ENCODE measurements at regions not wholly inside any gene's neighbourhood (a gene's known extent, or its start where the extent isn't known, plus 50 kb on each side); places are given as distances from the start of the nearest gene placed in this dataset.

DNA sequence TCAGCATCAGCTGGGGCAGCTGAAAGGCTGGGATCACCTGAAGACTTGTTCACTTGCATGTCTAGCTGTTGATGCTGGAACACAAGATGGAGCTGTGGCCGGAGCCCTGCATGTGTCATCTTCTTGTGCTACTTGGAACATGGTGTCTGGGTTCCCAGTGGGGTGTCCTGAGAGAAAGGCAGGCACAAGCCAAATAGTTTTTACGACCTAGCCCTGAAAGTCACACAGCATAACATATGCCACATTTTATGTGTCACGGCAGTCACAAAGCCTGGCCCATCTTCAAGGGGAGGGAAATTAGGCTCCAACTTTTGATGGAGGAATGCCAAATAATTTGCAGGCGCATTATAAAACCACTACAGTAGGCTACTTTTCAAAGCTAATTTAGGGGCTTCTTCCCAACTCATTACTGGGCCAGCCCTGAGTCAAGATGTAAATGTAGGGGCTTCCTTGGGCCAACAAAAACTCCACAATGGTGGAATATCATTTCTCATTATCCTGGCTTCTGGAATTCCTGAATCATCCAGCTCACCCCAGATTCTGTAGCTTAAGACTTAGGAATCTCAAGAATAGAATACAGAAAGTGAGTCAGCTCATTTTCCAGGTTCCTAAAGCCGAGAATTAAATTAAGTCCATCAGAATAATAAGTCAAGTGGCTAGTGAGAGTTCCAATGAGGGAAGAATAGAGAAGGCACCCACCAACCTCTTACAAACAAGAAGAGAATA is 543.0 kb downstream of the TNS1 start:
- no peaks in the 10 kb centered on the region for H3K4me1 ChIP-seq (ENCODE audit: control insufficient read depth in 2 of 2, insufficient read depth in 2 of 2, low read length in 2 of 2)
- peaks cover 0 to 7% (median 0%) of the 10 kb centered on the region in 4 experiments for H3K27me3 ChIP-seq (replicated peaks in 1 of 4; ENCODE audit: control extremely low read depth in 1 of 4, control insufficient read depth in 3 of 4, insufficient read depth in 4 of 4, low read length in 3 of 4)
- no peak overlapping the region for H3K9ac ChIP-seq (ENCODE audit: low read length)
- POLR2A ChIA-PET = no interaction called here
- no peaks in the 10 kb centered on the region for H3K79me2 ChIP-seq (ENCODE audit: control insufficient read depth, insufficient read depth, low read length)
- ATAC-seq (ENCODE audit: low read depth) (no peak), DNase-seq (no peak)
- H3K36me3 ChIP-seq (replicated peaks in 1 of 2; ENCODE audit: control extremely low read depth in 1 of 2, control insufficient read depth in 1 of 2, extremely low read depth in 1 of 2, insufficient read depth in 2 of 2, low read length in 1 of 2) = no peaks in the 10 kb centered on the region
- intact Hi-C loops (cut with micrococcal nuclease) = no loop called here
- Mint-ChIP-seq H3K4me3 (no peak overlapping the region), H3K9me3 (ENCODE audit: insufficient read depth) (peaks cover 2% of the 10 kb centered on the region), H3K4me1 (peaks cover 9% of the 10 kb centered on the region), H3K27me3 (no peaks in the 10 kb centered on the region), H3K27ac (no peak overlapping the region)
- H3K9me3 ChIP-seq (ENCODE audit: control extremely low read depth in 1 of 3, control insufficient read depth in 2 of 3, insufficient read depth in 1 of 3, low read length in 2 of 3) = no peaks in the 10 kb centered on the region
- TF ChIP-seq, protein P1, sequence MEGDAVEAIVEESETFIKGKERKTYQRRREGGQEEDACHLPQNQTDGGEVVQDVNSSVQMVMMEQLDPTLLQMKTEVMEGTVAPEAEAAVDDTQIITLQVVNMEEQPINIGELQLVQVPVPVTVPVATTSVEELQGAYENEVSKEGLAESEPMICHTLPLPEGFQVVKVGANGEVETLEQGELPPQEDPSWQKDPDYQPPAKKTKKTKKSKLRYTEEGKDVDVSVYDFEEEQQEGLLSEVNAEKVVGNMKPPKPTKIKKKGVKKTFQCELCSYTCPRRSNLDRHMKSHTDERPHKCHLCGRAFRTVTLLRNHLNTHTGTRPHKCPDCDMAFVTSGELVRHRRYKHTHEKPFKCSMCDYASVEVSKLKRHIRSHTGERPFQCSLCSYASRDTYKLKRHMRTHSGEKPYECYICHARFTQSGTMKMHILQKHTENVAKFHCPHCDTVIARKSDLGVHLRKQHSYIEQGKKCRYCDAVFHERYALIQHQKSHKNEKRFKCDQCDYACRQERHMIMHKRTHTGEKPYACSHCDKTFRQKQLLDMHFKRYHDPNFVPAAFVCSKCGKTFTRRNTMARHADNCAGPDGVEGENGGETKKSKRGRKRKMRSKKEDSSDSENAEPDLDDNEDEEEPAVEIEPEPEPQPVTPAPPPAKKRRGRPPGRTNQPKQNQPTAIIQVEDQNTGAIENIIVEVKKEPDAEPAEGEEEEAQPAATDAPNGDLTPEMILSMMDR (IDR thresholded peaks at IDR 0.05) = no peak
- no peak for TF ChIP-seq EZH2 (IDR thresholded peaks at IDR 0.05; ENCODE audit: borderline replicate concordance, insufficient read depth, low read depth, low read length, poor library complexity, severe bottlenecking)
- 93% methylated on average over 3 of the region's 5 CpGs for WGBS (ENCODE audit: insufficient coverage)
- H3K4me3 ChIP-seq (ENCODE audit: control extremely low read depth in 1 of 5, extremely low read depth in 1 of 5, insufficient read depth in 1 of 5, low read depth in 2 of 5, low read length in 4 of 5) = no peak overlapping the region
- H3K4me2 ChIP-seq (replicated peaks; ENCODE audit: low read depth, low read length, poor library complexity, severe bottlenecking) = no peak overlapping the region
- no peak overlapping the region for H2AFZ ChIP-seq (ENCODE audit: insufficient read depth, low read depth, low read length, poor library complexity, severe bottlenecking)
- H3K27ac ChIP-seq (ENCODE audit: low read length in 2 of 2) = no peak overlapping the region
- no peaks in the 10 kb centered on the region for H4K20me1 ChIP-seq (ENCODE audit: control insufficient read depth, insufficient read depth, low read length, poor library complexity, severe bottlenecking)
- CTCF ChIA-PET = no interaction called here

DNA sequence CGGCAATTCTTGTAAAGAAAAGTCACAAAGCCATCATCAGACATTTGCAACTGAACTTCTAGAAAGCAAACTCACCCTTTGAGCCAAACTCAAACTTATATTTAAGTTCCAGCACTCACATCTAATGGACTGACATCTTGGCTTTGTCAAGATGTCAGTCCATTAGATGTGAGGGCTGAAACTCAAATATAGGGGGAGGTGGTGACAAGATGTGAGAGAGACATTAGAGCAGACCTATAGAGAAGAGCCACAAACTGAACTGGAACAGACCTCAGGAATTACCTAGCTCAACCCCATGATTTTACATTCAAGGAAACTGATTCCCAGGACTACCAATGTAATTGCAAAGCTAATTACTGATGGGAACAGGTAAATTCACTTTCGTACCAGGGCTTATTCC is 543.8 kb downstream of the TNS1 start:
- H3K4me1 Mint-ChIP-seq = peaks cover 4% of the 10 kb centered on the region
- H4K20me1 ChIP-seq (ENCODE audit: control insufficient read depth, insufficient read depth, low read length, poor library complexity, severe bottlenecking) = no peaks in the 10 kb centered on the region
- no peaks in the 10 kb centered on the region for H3K79me2 ChIP-seq (ENCODE audit: control insufficient read depth, insufficient read depth, low read length)
- H3K27ac ChIP-seq (ENCODE audit: low read length in 2 of 2) = no peak overlapping the region
- no peaks in the 10 kb centered on the region for H3K9me3 ChIP-seq (ENCODE audit: control extremely low read depth in 1 of 3, control insufficient read depth in 2 of 3, insufficient read depth in 1 of 3, low read length in 2 of 3)
- no peak for TF ChIP-seq EZH2 (IDR thresholded peaks at IDR 0.05; ENCODE audit: borderline replicate concordance, insufficient read depth, low read depth, low read length, poor library complexity, severe bottlenecking)
- TF ChIP-seq, protein P1 (IDR thresholded peaks at IDR 0.05) = no peak
- intact Hi-C loops (cut with micrococcal nuclease) = no loop called here
- no peak overlapping the region for H3K9ac ChIP-seq (ENCODE audit: low read length)
- H3K9me3 Mint-ChIP-seq (ENCODE audit: insufficient read depth) = peaks cover 2% of the 10 kb centered on the region
- WGBS (ENCODE audit: insufficient coverage) = 92% methylated on average over 1 of the region's 2 CpGs
- ATAC-seq (ENCODE audit: low read depth) (no peak), DNase-seq (no peak)
- H3K4me3 ChIP-seq (ENCODE audit: control extremely low read depth in 1 of 5, extremely low read depth in 1 of 5, insufficient read depth in 1 of 5, low read depth in 2 of 5, low read length in 4 of 5) = no peak overlapping the region
- ChIA-PET POLR2A (no interaction called here), CTCF (no interaction called here)
- H3K36me3 ChIP-seq (replicated peaks in 1 of 2; ENCODE audit: control extremely low read depth in 1 of 2, control insufficient read depth in 1 of 2, extremely low read depth in 1 of 2, insufficient read depth in 2 of 2, low read length in 1 of 2) = no peaks in the 10 kb centered on the region
- no peak overlapping the region for H3K4me3 Mint-ChIP-seq
- H2AFZ ChIP-seq (ENCODE audit: insufficient read depth, low read depth, low read length, poor library complexity, severe bottlenecking) = no peak overlapping the region
- peaks cover 0 to 7% (median 0%) of the 10 kb centered on the region in 4 experiments for H3K27me3 ChIP-seq (replicated peaks in 1 of 4; ENCODE audit: control extremely low read depth in 1 of 4, control insufficient read depth in 3 of 4, insufficient read depth in 4 of 4, low read length in 3 of 4)
- H3K4me2 ChIP-seq (replicated peaks; ENCODE audit: low read depth, low read length, poor library complexity, severe bottlenecking) = no peak overlapping the region
- H3K4me1 ChIP-seq (ENCODE audit: control insufficient read depth in 2 of 2, insufficient read depth in 2 of 2, low read length in 2 of 2) = no peaks in the 10 kb centered on the region
- H3K27ac Mint-ChIP-seq = no peak overlapping the region
- no peaks in the 10 kb centered on the region for H3K27me3 Mint-ChIP-seq
